NCI-H128 (cell line): ENCODE measurements at regions not wholly inside any gene's neighbourhood (a gene's known extent, or its start where the extent isn't known, plus 50 kb on each side); places are given as distances from the start of the nearest gene placed in this dataset.

Experiments
- DNase-seq: peaks from one replicate; lab custom pipeline; 2025; ENCODE audit not compliant: unreplicated experiment; lab: John Stamatoyannopoulos, UW

GRCh38 chr14:43207189-43207588 lies 1299.9 kb downstream of the FSCB start:
- DNase-seq: no peak

DNA sequence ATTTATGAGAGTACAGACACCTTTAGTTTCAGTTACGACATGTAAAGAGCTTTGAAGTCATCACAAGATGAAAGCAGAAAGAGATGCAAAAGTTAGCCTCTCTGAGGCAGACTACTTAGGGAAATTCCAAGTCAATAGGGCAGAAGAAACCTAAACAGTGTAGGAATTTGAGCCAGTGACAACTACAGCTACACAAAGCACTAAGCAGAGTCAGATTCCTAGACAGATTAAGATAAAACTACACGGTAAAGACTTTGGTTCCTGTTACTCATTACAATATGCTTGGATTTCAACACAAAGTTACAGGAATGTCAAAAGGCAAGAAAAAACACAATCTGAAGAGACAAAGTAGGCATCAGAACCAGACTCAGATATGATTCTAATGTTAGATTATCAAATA lies 1302.3 kb downstream of the FSCB start:
- DNase-seq: no peak

DNA sequence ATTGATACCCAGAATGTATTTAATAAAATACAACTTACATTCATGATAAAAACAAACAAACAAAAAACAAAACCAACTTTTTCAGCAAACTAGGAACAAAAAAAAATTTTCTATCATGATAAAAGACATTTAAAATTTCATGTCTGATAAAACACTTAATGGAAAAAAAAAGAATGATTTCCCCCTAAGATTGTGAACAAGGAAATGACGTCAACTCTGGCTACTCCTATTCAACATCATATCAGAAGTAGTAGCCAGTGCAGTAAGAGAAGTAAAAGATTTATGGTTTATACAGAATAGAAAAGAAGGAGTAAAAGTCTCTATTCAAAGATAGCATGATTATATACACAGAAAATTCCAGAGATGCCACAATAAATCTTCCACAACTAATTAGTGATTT lies 1306.6 kb downstream of the FSCB start:
- DNase-seq: no peak

DNA sequence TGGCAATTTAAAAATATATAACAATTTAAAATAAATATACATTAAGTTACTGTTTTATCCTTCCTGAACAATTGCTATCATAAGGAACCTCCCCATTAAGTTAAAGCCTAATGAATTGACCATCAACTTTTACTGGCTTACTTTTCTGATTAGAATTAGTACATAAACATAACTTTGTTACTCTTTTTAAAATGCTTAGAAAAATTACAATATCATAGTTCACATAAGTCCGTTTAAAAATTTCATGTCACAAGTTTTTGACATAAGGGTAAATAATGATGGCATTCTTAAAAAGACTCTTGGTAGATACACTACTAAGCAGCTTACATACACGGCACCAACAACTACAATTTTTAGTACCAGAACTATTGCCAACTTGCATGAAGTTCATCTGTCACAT lies 1308.6 kb downstream of the FSCB start:
- no peak for DNase-seq

GRCh38 chr14:43184540-43184939 lies 1322.5 kb downstream of the FSCB start:
- DNase-seq: no peak

DNA sequence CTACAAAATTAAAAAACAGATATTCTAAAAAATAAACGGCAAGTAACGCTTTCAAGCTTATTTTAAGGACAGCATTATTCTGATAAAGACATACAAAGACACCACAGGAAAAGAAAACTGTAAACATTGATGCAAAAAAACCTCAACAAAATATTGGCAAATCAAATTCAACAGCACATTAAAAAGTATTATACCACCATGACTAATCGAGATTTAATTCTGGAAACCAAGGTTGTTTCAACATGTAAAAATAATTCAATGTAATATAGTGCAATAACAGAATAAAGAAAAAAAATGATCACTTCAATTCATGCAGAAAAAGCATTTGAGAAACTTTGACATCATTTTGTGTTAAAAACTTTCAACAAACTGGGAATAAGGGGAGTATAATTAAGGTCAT lies 1323.2 kb downstream of the FSCB start:
- DNase-seq: no peak

- DNase-seq: no peak
Observed at GRCh38 chr14:43175896-43176295, 1331.2 kb downstream of the FSCB start.

DNA sequence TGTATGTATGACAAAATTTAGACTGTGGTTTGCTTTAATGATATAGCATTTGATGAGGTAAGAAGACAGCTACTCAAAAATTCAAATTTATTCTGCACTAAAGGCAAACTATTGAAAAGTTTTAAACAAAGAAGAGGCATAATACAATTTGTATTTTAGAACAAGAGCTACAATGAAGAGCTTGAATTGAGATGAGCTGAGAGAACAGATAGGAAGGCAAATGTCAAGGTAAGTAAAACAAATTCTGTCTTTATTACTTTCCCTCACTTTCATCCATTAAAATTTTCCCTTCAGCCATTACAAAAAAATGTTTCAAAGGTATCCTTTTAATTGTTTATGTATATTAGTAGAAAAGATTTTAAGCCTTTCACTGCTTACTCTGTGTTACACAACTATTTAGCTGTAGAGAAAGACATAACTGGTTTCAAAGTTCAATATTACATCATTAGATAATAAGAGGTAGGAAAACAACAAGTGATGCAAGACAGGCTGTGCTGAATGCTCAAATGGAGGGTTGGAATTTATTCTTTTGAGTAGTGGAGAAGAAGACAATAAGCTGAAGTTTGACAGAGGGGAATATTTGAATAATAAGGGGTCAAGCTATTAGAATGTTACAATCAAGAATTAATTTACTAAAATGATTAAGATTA lies 1334.1 kb downstream of the FSCB start:
- DNase-seq: no peak

DNA sequence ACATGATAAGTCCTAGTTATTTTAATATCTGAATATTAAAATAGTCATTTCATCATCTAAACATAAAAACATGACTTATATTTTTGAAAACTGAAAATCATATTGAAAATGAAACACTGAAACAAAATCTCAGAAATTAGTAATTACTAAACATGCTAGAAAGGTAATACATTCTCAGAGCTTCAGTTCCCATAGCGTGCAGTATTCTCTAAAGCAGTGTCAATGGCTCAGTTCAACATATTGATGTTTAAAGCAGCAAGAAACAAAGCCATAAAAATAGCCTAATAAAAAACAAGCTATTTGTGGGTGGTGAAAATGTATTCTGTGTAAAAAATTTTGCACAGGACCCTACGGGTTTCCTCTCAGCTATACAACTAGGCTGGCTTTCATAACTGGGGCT lies 1337.4 kb downstream of the FSCB start:
- DNase-seq: no peak

DNA sequence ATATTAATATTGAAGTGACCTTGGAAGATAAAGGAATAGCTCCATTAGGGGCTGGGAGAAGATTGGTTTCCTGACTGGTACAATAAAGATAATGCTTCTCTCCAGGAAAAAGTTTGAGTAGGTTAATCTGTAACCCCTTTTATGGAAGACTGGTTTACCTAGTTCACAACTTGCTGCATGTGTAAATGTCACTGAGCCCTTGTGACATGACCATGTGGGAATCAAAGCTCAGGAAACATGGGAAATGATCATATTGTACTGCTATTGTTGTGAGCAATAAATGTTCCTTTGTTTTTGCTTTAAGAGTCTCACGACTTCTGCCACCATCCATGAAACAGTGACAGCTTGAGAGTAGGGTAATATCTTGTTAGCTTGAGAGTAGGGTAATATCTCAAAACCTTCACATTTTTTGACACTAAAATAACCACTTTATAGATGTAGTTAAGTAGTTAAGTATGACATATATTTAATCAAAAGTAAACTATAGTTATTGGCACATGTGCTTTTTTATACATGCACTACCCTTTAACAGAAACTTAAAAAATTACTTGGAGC lies 1338.6 kb downstream of the FSCB start:
- DNase-seq: no peak

DNA sequence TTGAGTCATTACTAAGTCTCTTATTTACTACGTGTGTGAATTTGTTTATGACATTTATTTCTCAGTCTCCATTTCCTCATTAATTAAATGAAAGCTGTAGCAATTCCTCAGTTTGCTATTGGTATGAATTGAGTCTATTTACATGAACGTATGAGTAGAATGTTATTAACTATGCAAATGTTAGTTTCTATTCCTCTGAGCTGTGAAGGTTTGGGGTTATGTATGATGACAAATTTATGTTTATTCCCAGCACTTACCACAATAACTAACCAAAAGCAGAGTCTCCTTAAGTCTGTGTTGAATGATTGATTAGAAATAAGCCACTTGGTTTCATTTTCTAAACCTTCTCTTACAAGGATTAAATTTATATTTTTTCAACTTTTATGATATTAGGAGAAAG lies 1340.9 kb downstream of the FSCB start:
- no peak for DNase-seq

GRCh38 chr14:43165651-43166050 lies 1341.4 kb downstream of the FSCB start:
- DNase-seq: no peak

- no peak for DNase-seq
Observed at GRCh38 chr14:43161477-43161876, 1345.6 kb downstream of the FSCB start.

DNA sequence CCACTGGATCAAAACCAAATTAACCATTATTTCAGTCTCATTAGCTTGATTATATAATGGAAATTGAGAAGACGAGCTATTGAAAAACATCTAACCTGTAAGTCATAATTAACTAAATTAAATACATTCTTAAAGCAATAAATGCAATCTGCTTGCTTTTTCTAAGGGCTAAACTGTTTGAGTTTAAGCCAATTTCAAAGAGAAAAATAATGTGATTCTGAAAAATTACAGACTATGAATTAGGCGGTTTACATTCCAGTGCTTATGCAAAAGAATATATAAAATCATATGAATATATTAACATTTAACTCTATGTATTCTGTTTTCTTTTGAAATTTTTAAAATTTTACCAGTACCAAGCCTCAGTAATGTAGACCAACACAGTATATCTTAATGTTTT lies 1349.4 kb downstream of the FSCB start:
- DNase-seq: no peak

DNA sequence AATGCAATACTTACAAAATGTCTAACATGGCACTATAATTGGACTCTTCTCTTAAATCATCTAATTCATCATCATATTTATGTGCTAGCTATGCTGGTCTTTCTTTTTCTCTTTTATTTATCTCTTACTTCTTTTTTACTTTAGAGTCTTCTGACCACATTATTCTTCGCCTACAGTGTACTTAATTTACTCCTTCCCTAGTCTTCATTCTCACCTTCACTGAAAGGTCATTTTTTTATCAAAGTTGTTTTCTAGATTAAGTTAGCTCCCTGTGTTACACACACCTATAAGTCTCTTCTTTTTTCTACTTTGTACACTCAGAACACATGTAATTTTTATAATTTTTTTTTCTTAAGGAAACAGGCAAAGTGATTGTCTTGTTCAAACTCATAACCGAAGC lies 1351.2 kb downstream of the FSCB start:
- no peak for DNase-seq

DNA sequence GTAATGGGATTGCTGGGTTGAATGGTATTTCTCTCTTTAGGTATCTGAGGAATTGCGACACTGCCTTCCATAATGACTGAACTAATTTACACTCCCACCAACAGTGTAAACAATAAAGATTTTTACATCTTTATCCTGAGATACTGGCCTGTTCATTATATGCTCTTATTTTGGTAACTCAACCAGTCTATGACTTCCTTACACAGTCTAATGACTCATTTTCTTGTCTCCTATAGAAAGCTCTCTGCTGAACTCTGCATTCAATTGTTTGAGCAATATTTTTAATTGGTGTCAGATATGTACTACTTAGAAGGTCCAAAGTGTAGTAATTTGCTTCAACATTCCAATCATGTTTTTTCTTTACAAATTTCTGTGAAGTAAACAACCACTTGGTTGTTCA lies 1351.8 kb downstream of the FSCB start:
- DNase-seq: no peak

- no peak for DNase-seq
Observed at GRCh38 chr14:43147485-43147884, 1359.6 kb downstream of the FSCB start.

DNA sequence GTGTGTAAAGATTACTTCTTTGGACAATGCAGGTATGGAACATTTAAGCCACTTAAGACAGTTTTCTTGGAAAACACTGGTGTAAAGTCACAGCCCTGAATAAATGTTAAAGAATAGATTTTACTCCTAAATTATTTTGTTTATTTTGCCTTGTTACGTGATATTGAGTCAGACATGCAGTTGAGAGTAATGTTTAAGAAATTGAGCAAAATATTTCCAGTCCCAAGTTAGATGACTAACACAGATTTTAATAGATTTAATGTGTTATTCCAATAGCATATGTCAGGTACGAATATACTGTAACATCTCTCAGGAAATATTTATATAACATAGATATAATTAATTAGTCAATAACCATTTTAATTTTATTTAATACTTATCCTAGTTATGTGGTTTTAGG lies 1361.7 kb downstream of the FSCB start:
- no peak for DNase-seq

DNA sequence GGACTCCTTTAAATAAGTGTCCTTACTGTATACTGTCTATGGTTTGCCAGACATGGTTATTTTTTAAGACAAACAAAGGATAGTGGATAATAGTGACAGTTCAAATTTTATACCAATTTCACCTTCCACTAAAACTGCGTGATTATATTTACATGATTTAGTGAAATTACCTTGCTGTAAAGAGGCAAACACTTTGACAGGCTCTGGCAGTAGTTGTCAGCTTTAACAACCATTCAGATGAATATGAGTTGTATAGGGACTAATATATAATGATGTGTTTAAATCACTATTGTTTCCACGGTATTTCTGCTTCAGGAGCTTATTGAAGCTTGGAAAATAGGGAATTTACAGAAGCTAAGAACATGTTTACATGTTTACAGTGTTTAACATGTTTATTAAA lies 1364.0 kb downstream of the FSCB start:
- no peak for DNase-seq

DNA sequence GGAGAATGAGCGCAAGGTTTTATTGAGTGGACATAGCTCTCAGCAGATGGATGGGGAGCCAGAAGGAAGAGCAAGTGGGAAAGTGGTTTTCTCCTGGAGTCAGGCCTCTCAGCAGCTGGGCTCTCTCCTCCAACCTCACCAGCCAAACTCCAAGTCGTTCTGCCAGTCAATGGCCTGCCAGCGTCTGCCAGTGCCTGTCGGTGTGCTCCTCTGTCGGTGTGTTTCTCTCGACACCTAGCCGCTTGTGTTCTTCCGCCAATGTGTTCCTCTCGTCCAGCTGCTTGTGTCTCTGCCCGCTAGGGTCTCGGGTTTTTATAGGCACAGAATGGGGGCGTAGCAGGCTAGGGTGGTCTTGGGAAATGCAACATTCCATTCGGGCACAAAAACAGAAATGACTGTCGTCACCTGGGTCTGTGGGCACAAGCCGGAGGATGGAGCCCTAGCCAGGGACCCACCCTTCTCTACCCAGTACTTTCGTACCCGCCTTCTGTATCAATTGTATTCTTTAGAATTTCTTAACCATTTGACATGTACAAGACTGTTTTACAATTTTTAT lies 1365.4 kb downstream of the FSCB start:
- DNase-seq: no peak

DNA sequence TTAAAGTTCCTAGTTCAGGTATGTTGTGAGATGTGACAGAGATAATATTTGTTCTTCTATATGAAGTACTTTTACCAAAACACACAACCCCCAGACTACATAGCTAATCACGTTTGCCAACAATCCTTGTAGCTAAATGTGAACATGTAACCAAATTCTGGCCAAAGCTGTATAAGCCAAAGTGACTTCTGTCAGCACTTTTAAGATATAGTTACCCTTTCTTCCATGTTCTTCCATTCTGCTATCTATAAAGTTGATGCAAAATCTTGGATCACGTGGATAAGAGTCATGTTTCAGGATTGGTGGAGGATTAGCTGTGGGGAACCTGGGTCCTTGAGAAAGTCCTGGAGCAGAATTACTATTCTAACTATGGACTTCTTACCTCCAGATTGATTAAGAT lies 1366.6 kb downstream of the FSCB start:
- no peak for DNase-seq

DNA sequence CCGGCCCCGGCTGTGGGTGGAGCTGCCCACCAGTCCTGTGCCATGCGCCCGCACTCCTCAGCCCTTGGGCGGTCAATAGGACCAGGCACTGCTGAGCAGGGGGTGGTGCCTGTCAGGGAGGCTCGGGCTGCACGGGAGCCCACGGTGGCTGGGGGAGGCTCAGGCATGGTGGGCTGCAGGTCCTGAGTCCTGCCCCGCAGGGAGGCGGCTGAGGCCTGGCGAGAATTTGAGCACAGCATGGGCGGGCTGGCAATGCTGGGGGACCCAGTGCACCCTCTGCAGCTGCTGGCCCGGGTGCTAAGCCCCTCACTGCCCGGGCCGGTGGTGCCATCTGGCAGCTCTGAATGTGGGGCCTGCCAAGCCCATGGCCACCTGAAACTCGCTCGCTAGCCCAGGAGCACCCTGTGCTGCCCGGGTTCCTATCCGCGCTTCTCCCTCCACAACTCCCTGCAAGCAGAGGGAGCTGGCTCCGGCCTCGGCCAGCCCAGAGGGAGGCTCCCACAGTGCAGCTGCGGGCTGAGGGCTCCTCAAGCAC lies 1371.1 kb downstream of the FSCB start:
- no peak for DNase-seq

- no peak for DNase-seq
Observed at GRCh38 chr14:43132441-43132840, 1374.6 kb downstream of the FSCB start.
